NB4 (cell line): ENCODE measurements at regions not wholly inside any gene's neighbourhood (a gene's known extent, or its start where the extent isn't known, plus 50 kb on each side); places are given as distances from the start of the nearest gene placed in this dataset.
A peak's percentile ranks its signal among the peaks of the same experiment; 100 is the strongest.

ENCODE experiments used
- DNase-seq: peaks from one replicate; pipeline ENCODE4 v3.0.0; 2010; ENCODE audit warnings: low read depth
- H3K4me3 ChIP-seq: one replicate; pipeline ENCODE4 v1.5.1; 2011; ENCODE audit warnings: mild to moderate bottlenecking, low read depth, low read length, moderate library complexity
- CTCF ChIP-seq: IDR thresholded peaks from one replicate; pipeline ENCODE4 v1.5.1; 2012; ENCODE audit warnings: low read depth, low read length
- MYC ChIP-seq: IDR thresholded peaks from 2 replicates; pipeline ENCODE4 v1.6.1; 2011; ENCODE audit warnings: low read depth, low read length
- POLR2A ChIP-seq: IDR thresholded peaks from 2 replicates; pipeline ENCODE4 v1.6.1; 2011; ENCODE audit warnings: mild to moderate bottlenecking; ENCODE audit not compliant: insufficient read length; ENCODE audit errors: extremely low read depth
- TF ChIP-seq, protein P1 (sequence below): IDR thresholded peaks from 2 replicates; pipeline ENCODE4 v1.6.1; 2011; ENCODE audit warnings: low read depth, low read length

DNA sequence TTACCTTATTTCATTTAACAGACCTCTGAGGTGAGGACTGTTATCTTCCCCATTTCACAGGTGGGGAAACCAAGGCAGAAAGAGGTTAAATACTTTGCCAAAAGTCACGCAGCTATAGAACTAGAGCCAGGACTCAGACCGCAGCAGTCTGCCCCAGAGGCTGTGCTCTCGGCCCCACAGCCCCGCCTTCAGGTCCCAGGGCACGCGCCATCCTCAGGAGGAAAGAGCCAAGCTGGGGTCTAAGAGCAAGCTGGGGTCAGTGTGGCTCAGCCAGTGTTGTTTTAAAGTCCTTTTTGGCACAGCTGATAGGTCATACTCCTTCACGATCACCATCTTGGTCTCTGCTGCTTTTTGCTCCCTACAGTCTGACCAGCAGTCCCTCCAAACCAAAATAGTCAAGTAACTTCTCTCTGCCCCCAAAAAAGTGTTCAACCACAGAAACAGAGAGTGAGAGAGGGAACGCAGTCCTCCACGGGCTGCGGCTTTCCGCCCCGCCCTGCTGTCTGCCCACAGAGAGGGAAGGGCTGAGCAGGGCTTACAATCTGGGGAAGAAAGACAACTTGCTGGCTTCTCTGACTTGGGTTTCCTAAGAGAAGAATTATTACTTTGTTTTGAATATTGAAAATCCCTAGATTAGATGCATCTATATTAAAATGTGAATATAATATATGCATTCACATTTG, 137.2 kb upstream of the OPCML start:
- no peak for TF ChIP-seq POLR2A
- TF ChIP-seq MYC: no peak
- TF ChIP-seq, protein P1, sequence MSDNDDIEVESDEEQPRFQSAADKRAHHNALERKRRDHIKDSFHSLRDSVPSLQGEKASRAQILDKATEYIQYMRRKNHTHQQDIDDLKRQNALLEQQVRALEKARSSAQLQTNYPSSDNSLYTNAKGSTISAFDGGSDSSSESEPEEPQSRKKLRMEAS: no peak
- TF ChIP-seq CTCF: no peak
- DNase-seq: no peak
- no peak overlapping the region for H3K4me3 ChIP-seq

- DNase-seq: no peak
- H3K4me3 ChIP-seq: no peak overlapping the region
- TF ChIP-seq, protein P1: no peak
- no peak for TF ChIP-seq POLR2A
- TF ChIP-seq MYC: no peak
- TF ChIP-seq CTCF: no peak
Measured at GRCh38 chr11:133663135-133663985, 131.1 kb upstream of the OPCML start.

DNA sequence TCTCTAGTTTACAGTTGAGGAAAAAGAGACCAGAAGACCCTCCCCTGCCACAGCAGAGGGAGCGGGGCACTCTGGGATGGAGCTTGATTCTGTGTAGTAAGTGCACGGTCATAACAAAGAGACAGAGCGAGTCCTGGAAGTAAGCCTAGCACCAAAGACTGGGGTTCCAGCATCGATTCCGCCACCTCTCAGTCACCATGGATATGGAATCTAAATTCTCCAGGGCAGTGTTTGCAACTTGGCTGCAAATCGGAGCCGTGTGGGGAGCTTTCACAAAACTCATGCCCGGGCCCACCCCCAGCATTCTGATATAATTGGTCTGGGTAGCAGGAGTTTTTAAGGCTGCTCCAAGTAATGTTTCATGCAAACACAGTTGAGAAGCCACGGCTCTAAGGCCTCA, 129.5 kb upstream of the OPCML start:
- no peak for DNase-seq
- no peak for TF ChIP-seq POLR2A
- TF ChIP-seq, protein P1: no peak
- TF ChIP-seq CTCF: no peak
- no peak for TF ChIP-seq MYC
- no peak overlapping the region for H3K4me3 ChIP-seq

DNA sequence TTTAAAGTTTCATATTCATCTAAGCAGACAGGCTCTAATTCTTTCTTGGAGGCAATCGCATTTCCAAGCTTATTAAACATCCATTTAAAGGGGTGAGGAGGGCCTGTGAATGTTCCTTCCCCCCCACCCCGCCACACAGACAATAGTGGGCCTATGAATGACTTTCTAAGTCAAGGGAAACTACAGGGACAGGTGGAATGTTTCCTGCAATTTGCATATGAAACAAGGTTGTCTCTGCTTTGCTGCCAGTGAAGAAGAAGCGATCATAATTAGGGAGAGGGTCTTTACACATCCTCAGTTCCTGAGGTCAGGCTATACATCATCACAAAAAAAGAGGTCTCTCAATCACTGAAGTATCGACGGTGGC, 127.9 kb upstream of the OPCML start:
- TF ChIP-seq, protein P1: no peak
- no peak for TF ChIP-seq MYC
- no peak for TF ChIP-seq POLR2A
- TF ChIP-seq CTCF: no peak
- DNase-seq: no peak
- H3K4me3 ChIP-seq: no peak overlapping the region

- TF ChIP-seq CTCF: no peak
- TF ChIP-seq, protein P1: no peak
- no peak for TF ChIP-seq MYC
- H3K4me3 ChIP-seq: no peak overlapping the region
- DNase-seq: peak; percentile 23
Measured at GRCh38 chr11:133659538-133660201, 127.4 kb upstream of the OPCML start.
